ENCODE measurements at regions not wholly inside any gene's neighbourhood (a gene's known extent, or its start where the extent isn't known, plus 50 kb on each side); places are given as distances from the start of the nearest gene placed in this dataset.

DNA sequence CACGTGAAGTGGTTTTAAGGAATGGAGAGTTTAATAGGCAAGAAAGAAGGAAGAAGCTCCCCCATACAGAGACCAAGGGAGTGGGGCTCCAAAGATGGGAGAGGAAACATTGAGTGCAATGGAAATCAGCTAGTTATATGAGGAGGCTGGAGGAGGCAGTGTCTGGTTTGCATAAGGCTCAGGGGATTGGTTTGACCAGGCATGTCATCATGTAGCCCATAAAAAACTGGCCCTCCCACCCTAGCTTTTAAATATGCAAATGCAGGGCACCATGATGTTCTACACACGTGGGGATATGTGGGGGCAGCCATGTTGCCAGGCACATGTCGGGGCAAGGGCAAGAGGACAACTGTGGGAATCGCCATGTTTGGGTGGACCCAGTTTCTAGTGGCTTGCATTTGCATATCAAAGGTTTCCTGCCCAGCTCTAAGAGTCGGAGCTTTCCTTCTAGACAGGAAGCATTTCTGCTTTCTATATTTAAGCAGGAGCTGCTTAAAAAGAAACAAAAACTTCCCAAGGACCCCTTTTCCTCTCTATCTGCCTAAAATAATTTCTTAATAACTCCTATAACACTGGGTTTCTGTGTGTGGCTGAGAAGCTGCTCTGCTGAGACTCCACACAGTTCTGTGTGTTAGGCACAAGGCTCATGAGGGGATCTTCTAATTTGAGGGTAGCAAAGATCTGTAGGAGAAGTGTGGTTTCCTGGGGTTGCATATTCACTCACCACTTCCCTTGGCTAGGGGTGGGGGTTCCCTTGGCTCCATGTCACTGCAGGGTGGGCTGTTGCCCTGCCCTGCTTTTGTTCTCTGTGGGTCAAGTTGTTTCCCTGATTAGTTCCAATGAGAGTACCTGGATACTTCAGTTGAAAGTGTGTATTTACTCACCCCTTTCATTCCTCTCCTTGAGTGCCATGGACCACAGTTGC is 113.5 kb downstream of the VSIG4 start:
- TF ChIP-seq, protein P1, sequence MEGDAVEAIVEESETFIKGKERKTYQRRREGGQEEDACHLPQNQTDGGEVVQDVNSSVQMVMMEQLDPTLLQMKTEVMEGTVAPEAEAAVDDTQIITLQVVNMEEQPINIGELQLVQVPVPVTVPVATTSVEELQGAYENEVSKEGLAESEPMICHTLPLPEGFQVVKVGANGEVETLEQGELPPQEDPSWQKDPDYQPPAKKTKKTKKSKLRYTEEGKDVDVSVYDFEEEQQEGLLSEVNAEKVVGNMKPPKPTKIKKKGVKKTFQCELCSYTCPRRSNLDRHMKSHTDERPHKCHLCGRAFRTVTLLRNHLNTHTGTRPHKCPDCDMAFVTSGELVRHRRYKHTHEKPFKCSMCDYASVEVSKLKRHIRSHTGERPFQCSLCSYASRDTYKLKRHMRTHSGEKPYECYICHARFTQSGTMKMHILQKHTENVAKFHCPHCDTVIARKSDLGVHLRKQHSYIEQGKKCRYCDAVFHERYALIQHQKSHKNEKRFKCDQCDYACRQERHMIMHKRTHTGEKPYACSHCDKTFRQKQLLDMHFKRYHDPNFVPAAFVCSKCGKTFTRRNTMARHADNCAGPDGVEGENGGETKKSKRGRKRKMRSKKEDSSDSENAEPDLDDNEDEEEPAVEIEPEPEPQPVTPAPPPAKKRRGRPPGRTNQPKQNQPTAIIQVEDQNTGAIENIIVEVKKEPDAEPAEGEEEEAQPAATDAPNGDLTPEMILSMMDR (IDR thresholded peaks at IDR 0.05), result no peak

DNA sequence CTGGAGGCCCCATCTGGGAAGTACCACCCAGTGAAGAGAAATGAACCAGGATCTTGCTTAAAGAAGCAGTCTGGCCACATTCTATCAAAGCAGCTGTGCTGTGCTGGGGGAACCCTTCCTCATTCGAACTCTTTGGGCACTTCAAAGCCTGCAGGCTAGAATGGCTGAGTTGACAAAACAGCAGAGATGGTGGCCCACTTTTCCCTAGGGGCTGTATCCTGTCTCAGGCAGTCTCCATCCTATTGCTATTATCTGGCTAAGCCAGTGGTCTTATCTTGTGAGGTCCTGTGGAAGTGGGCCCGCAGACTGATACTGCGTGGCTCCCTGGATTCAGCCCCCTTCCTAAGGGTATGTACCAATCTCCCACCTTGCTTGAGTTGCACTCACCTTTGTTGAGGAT is 114.3 kb downstream of the VSIG4 start:
- TF ChIP-seq, protein P1 (IDR thresholded peaks at IDR 0.05), result no peak

DNA sequence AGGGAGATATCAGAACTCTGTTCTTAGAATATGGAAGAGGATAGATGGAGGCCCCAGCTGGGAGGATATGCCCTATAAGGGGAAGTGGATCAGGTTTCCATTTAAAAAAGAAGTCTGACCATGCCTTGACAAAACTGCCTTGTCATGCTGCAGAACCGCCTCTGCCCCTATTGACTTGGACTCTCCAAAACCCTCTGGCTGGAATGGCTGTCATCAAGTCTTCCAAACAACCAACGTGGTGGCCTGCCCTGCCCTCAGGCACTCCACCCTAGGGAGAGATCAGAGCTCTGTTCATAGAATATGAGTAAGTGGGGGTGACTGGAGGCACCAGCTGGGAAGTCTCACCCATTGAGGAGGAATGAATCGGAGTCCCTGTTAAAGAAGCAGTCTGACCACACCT is 114.9 kb downstream of the VSIG4 start:
- TF ChIP-seq, protein P1 (IDR thresholded peaks at IDR 0.05), result no peak

DNA sequence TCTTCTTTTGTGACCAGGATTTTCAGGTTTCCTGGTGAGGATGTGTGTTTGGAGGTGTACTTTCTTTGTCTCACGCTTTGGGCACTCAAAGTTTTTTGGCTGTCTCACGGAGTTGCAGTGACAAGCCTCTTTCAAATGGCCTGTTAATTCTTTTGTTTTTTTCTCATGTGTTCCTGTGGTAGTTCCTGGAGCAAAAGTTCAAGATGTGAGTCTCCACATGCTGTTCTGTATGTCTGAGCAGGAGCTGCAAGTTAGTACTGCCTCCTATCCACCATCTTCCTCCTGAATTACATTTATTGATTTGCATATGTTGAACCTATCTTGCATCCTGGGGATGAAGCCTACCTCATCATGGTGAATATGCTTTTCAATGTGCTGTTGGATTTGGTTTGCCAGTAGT is 118.5 kb downstream of the VSIG4 start:
- TF ChIP-seq, protein P1 (IDR thresholded peaks at IDR 0.05), result no peak

DNA sequence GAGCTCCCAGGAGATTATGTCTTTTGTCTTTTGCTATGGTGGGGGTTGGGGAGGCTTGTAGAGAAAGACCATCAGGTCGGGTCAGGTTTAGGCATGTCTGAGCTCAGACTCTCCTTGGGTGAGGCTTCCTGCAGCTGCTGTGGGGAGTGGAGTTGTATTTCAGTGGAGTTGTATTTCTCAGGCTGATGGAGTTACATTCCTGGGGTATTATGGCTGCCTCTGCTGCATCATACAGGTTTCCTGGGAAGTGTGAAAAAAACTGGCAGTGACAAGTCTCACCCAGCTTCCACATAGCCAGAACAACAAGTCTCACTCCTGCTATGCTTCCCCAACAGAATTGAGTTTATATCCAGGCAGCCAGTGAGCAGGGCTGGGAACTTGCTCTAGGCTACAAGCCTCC is 119.3 kb downstream of the VSIG4 start:
- TF ChIP-seq, protein P1 (IDR thresholded peaks at IDR 0.05), result no peak

DNA sequence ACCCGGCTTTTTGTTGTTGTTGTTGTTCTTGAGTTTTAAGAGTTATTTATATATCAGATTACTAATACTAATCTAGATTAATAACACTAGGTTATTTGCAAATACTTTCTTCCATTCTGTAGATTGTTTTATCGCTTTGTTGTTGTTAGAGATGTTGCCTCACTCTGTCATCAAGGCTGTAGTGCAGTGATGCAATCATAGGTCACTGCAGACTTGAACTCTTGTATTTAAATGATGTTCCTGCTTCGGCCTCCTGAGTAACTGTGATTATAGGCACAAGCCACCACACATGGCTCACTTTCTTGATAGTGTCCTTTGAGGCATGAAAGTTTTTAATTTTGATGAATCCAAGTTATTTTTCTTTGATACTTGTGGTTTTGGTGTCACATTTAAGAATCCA is 129.0 kb downstream of the VSIG4 start:
- TF ChIP-seq, protein P1 (IDR thresholded peaks at IDR 0.05), result no peak

DNA sequence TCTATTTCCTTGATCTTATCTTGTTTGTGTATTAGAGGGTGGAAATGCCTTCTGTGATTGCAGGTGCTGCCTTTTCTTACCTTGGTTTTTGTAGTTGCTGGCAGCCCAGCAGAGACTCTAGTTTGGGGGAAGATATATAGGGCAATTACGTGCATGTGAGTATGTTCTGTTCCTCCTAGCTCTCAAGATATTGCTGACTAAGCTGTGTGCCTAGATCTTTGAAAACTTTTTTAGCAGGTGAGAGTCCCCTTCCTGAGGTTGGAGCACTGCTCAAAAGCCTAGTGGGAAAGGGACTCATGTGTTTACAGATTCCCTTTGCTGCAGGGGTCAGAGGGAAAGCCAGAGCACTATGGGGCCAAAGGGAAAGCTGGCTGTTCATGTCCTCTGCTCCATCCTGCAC is 136.1 kb downstream of the VSIG4 start:
- TF ChIP-seq, protein P1 (IDR thresholded peaks at IDR 0.05), result no peak

Measured in LNCAP (cell line).